ENCODE measurements at regions not wholly inside any gene's neighbourhood (a gene's known extent, or its start where the extent isn't known, plus 50 kb on each side); places are given as distances from the start of the nearest gene placed in this dataset.
"Not testable (repeated sequence)": the region's sequence is repeated elsewhere in the genome, so short reads cannot be mapped to it uniquely, and the experiment has no call there.

GRCh38 chr1:78715181-78715661 is 65.6 kb downstream of the IFI44 start:
- H3K4me1 Mint-ChIP-seq = no peaks in the 10 kb centered on the region
- H3K27me3 Mint-ChIP-seq = peaks cover 3% of the 10 kb centered on the region
- no peaks in the 10 kb centered on the region for H3K36me3 Mint-ChIP-seq
- CTCF ChIA-PET = interaction anchor here (0.8 to 1.4 kb wide), 2 partner anchors 11 to 98 kb away, joined by 3 read pairs; no protein-coding TSS in a partner anchor
- H3K27ac Mint-ChIP-seq = no peak overlapping the region
- no peak overlapping the region for H3K4me3 Mint-ChIP-seq
- H3K9me3 Mint-ChIP-seq = no peaks in the 10 kb centered on the region
- no peak for DNase-seq

- Mint-ChIP-seq H3K36me3 (no peaks in the 10 kb centered on the region), H3K4me1 (no peaks in the 10 kb centered on the region), H3K27ac (no peak overlapping the region), H3K9me3 (no peaks in the 10 kb centered on the region), H3K4me3 (no peak overlapping the region), H3K27me3 (peaks cover 3% of the 10 kb centered on the region)
- CTCF ChIA-PET = interaction anchor here (0.6 to 1.5 kb wide), 2 partner anchors 11 to 629 kb away, joined by 3 read pairs; no protein-coding TSS in a partner anchor
- DNase-seq = no peak
These were observed 66.6 kb downstream of the IFI44 start for GRCh38 chr1:78716186-78716585.

GRCh38 chr1:78718566-78718965 is 68.9 kb downstream of the IFI44 start:
- H3K36me3 Mint-ChIP-seq = no peaks in the 10 kb centered on the region
- H3K27ac Mint-ChIP-seq = no peak overlapping the region

GRCh38 chr1:78721136-78721535 is 71.5 kb downstream of the IFI44 start:
- CTCF ChIA-PET = no interaction called here
- no peaks in the 10 kb centered on the region for H3K36me3 Mint-ChIP-seq
- no peak for DNase-seq
- peaks cover 3% of the 10 kb centered on the region for H3K27me3 Mint-ChIP-seq
- H3K4me1 Mint-ChIP-seq = no peaks in the 10 kb centered on the region
- no peak overlapping the region for H3K27ac Mint-ChIP-seq
- no peak overlapping the region for H3K4me3 Mint-ChIP-seq
- no peaks in the 10 kb centered on the region for H3K9me3 Mint-ChIP-seq

More at GRCh38 chr1:78718566-78718965, 68.9 kb downstream of the IFI44 start:
- peaks cover 3% of the 10 kb centered on the region for H3K27me3 Mint-ChIP-seq
- no peaks in the 10 kb centered on the region for H3K9me3 Mint-ChIP-seq
- DNase-seq = no peak
- H3K4me1 Mint-ChIP-seq = no peaks in the 10 kb centered on the region
- H3K4me3 Mint-ChIP-seq = no peak overlapping the region
- CTCF ChIA-PET = no interaction called here

- CTCF ChIA-PET = no interaction called here
These were observed 72.5 kb downstream of the IFI44 start for GRCh38 chr1:78722105-78722504.

GRCh38 chr1:78722521-78722920 is 72.9 kb downstream of the IFI44 start:
- CTCF ChIA-PET = no interaction called here
- no peak for DNase-seq
- no peaks in the 10 kb centered on the region for H3K4me1 Mint-ChIP-seq
- H3K4me3 Mint-ChIP-seq = no peak overlapping the region
- no peak overlapping the region for H3K27ac Mint-ChIP-seq
- no peaks in the 10 kb centered on the region for H3K27me3 Mint-ChIP-seq
- no peaks in the 10 kb centered on the region for H3K9me3 Mint-ChIP-seq
- no peaks in the 10 kb centered on the region for H3K36me3 Mint-ChIP-seq

More at GRCh38 chr1:78722105-78722504, 72.5 kb downstream of the IFI44 start:
- no peaks in the 10 kb centered on the region for H3K9me3 Mint-ChIP-seq
- no peaks in the 10 kb centered on the region for H3K4me1 Mint-ChIP-seq
- no peak for DNase-seq
- no peaks in the 10 kb centered on the region for H3K36me3 Mint-ChIP-seq
- no peak overlapping the region for H3K27ac Mint-ChIP-seq
- no peaks in the 10 kb centered on the region for H3K27me3 Mint-ChIP-seq
- H3K4me3 Mint-ChIP-seq = no peak overlapping the region

- CTCF ChIA-PET = no interaction called here
- no peak for DNase-seq
- Mint-ChIP-seq H3K36me3 (no peaks in the 10 kb centered on the region), H3K27me3 (peaks cover 2% of the 10 kb centered on the region), H3K4me3 (no peak overlapping the region), H3K4me1 (no peaks in the 10 kb centered on the region), H3K27ac (no peak overlapping the region), H3K9me3 (no peaks in the 10 kb centered on the region)
These were observed 73.3 kb downstream of the IFI44 start for GRCh38 chr1:78722947-78723346.

- DNase-seq = no peak
- no peaks in the 10 kb centered on the region for H3K36me3 Mint-ChIP-seq
- no peaks in the 10 kb centered on the region for H3K9me3 Mint-ChIP-seq
- H3K27me3 Mint-ChIP-seq = peaks cover 8% of the 10 kb centered on the region
- no peak overlapping the region for H3K27ac Mint-ChIP-seq
- CTCF ChIA-PET = no interaction called here
- H3K4me1 Mint-ChIP-seq = no peaks in the 10 kb centered on the region
- no peak overlapping the region for H3K4me3 Mint-ChIP-seq
These were observed 77.1 kb downstream of the IFI44 start for GRCh38 chr1:78726686-78727085.

- DNase-seq = no peak
- peaks cover 8% of the 10 kb centered on the region for H3K27me3 Mint-ChIP-seq
- CTCF ChIA-PET = no interaction called here
- no peak overlapping the region for H3K4me3 Mint-ChIP-seq
- no peaks in the 10 kb centered on the region for H3K4me1 Mint-ChIP-seq
- no peak overlapping the region for H3K27ac Mint-ChIP-seq
- H3K36me3 Mint-ChIP-seq = no peaks in the 10 kb centered on the region
- no peaks in the 10 kb centered on the region for H3K9me3 Mint-ChIP-seq
These were observed 78.7 kb downstream of the IFI44 start for GRCh38 chr1:78728359-78728758.

GRCh38 chr1:78730054-78730453 is 80.4 kb downstream of the IFI44 start:
- DNase-seq = no peak

GRCh38 chr1:78731674-78732073 is 82.0 kb downstream of the IFI44 start:
- no peak for DNase-seq
- Mint-ChIP-seq H3K36me3 (no peaks in the 10 kb centered on the region), H3K4me3 (no peak overlapping the region), H3K4me1 (no peaks in the 10 kb centered on the region), H3K27ac (no peak overlapping the region), H3K27me3 (peaks cover 8% of the 10 kb centered on the region), H3K9me3 (no peaks in the 10 kb centered on the region)
- CTCF ChIA-PET = no interaction called here

More at GRCh38 chr1:78730054-78730453, 80.4 kb downstream of the IFI44 start:
- Mint-ChIP-seq H3K36me3 (no peaks in the 10 kb centered on the region), H3K27me3 (peaks cover 8% of the 10 kb centered on the region), H3K4me1 (no peaks in the 10 kb centered on the region), H3K9me3 (no peaks in the 10 kb centered on the region), H3K27ac (no peak overlapping the region), H3K4me3 (no peak overlapping the region)
- CTCF ChIA-PET = no interaction called here

- H3K4me1 Mint-ChIP-seq = no peaks in the 10 kb centered on the region
- H3K27me3 Mint-ChIP-seq = no peaks in the 10 kb centered on the region
- no peaks in the 10 kb centered on the region for H3K36me3 Mint-ChIP-seq
- no peak overlapping the region for H3K4me3 Mint-ChIP-seq
- H3K27ac Mint-ChIP-seq = no peak overlapping the region
- no peak for DNase-seq
- H3K9me3 Mint-ChIP-seq = peaks cover 4% of the 10 kb centered on the region
- CTCF ChIA-PET = no interaction called here
These were observed 87.6 kb downstream of the IFI44 start for GRCh38 chr1:78737241-78737640.

- no peak for DNase-seq
- H3K27me3 Mint-ChIP-seq = no peaks in the 10 kb centered on the region
- no peak overlapping the region for H3K27ac Mint-ChIP-seq
- CTCF ChIA-PET = no interaction called here
- H3K4me3 Mint-ChIP-seq = no peak overlapping the region
- H3K9me3 Mint-ChIP-seq = peaks cover 2% of the 10 kb centered on the region
- H3K36me3 Mint-ChIP-seq = no peaks in the 10 kb centered on the region
- H3K4me1 Mint-ChIP-seq = no peaks in the 10 kb centered on the region
These were observed 94.0 kb downstream of the IFI44 start for GRCh38 chr1:78743626-78744025.

GRCh38 chr1:78745111-78745510 is 95.5 kb downstream of the IFI44 start:
- Mint-ChIP-seq H3K36me3 (no peaks in the 10 kb centered on the region), H3K9me3 (no peaks in the 10 kb centered on the region), H3K27me3 (no peaks in the 10 kb centered on the region), H3K27ac (no peak overlapping the region), H3K4me3 (no peak overlapping the region), H3K4me1 (no peaks in the 10 kb centered on the region)
- CTCF ChIA-PET = no interaction called here
- no peak for DNase-seq

- H3K4me1 Mint-ChIP-seq, H3K27ac Mint-ChIP-seq, H3K27me3 Mint-ChIP-seq, DNase-seq, CTCF ChIA-PET, H3K36me3 Mint-ChIP-seq, H3K9me3 Mint-ChIP-seq, H3K4me3 Mint-ChIP-seq: not testable (repeated sequence)
These were observed 104.0 kb downstream of the IFI44 start for GRCh38 chr1:78753679-78754078.

GRCh38 chr1:78755986-78756385 is 106.4 kb downstream of the IFI44 start:
- CTCF ChIA-PET = no interaction called here
- H3K9me3 Mint-ChIP-seq = no peaks in the 10 kb centered on the region
- no peak overlapping the region for H3K27ac Mint-ChIP-seq
- H3K36me3 Mint-ChIP-seq = no peaks in the 10 kb centered on the region
- H3K4me1 Mint-ChIP-seq = no peaks in the 10 kb centered on the region
- no peak for DNase-seq
- H3K27me3 Mint-ChIP-seq = no peaks in the 10 kb centered on the region
- H3K4me3 Mint-ChIP-seq = no peak overlapping the region
